Adrenal gland (tissue), 5 donors: ENCODE measurements at regions not wholly inside any gene's neighbourhood (a gene's known extent, or its start where the extent isn't known, plus 50 kb on each side); places are given as distances from the start of the nearest gene placed in this dataset.

ENCODE experiments used
- CTCF ChIP-seq, 6 experiments: fragments of 450-650 bp in 4 of 6; fragments of 200-600 bp in 2 of 6; sonication (generic) in 1 of 6; IDR thresholded peaks; 1 replicate in 5 of 6; 2 replicates in 1 of 6; pipeline versions ENCODE4 v1.5.1 to v1.8.0; 2016 to 2021; ENCODE audit warnings: antibody characterized with exemption in 6 of 6, mild to moderate bottlenecking in 2 of 6, moderate library complexity in 1 of 6
- POLR2A ChIP-seq, 2 donors: fragments of 450-650 bp; IDR thresholded peaks; one replicate each; pipeline ENCODE4 v1.6.1; 2017; ENCODE audit warnings: antibody characterized with exemption in 2 of 2, mild to moderate bottlenecking in 2 of 2, moderate library complexity in 1 of 2
- donor health status: DM: no; HTN: no; CAD: no.

- TF ChIP-seq CTCF (IDR thresholded peaks at IDR 0.05) (no peak), POLR2A (IDR thresholded peaks at IDR 0.05) (no peak)
Measured at GRCh38 chrX:38961936-38962335, 160.7 kb downstream of the MID1IP1 start.
